Endodermal cell (in vitro differentiated cells): ENCODE measurements at regions not wholly inside any gene's neighbourhood (a gene's known extent, or its start where the extent isn't known, plus 50 kb on each side); places are given as distances from the start of the nearest gene placed in this dataset.

ENCODE experiments used
- DNase-seq: peaks from one replicate; pipeline ENCODE4 v3.0.0-alpha.2; 2017
- H3K27ac ChIP-seq: 2 replicates; pipeline ENCODE4 v1.5.1; 2013; ENCODE audit warnings: mild to moderate bottlenecking, low read depth, low read length, moderate library complexity
- H3K27me3 ChIP-seq: 2 replicates; pipeline ENCODE4 v1.6.1; 2013; ENCODE audit warnings: mild to moderate bottlenecking, low read length, moderate library complexity; ENCODE audit not compliant: insufficient read depth, control insufficient read depth, poor library complexity, severe bottlenecking
- H3K36me3 ChIP-seq: 2 replicates; pipeline ENCODE4 v1.7.0; 2013; ENCODE audit warnings: mild to moderate bottlenecking, low read length, moderate library complexity; ENCODE audit not compliant: control insufficient read depth, insufficient read depth
- H3K4me1 ChIP-seq: one replicate; pipeline ENCODE4 v1.7.0; 2013; ENCODE audit warnings: low read length; ENCODE audit not compliant: control insufficient read depth, insufficient read depth
- H3K4me3 ChIP-seq: 2 replicates; pipeline ENCODE4 v1.5.1; 2013; ENCODE audit warnings: mild to moderate bottlenecking, low read length, moderate library complexity
- H3K9ac ChIP-seq: 2 replicates; pipeline ENCODE4 v1.6.1; 2013; ENCODE audit warnings: mild to moderate bottlenecking, low read length, moderate library complexity; ENCODE audit not compliant: poor library complexity, severe bottlenecking; ENCODE audit errors: extremely low read depth
- H3K9me3 ChIP-seq: 2 replicates; pipeline ENCODE4 v1.6.1; 2013; ENCODE audit warnings: mild to moderate bottlenecking, low read length, moderate library complexity; ENCODE audit not compliant: control insufficient read depth
- H3K27ac Mint-ChIP-seq: 2 replicates; pipeline ENCODE4 v1.8.0; 2020; ENCODE audit warnings: mixed read lengths
- H3K27me3 Mint-ChIP-seq: 2 replicates; pipeline ENCODE4 v1.8.0; 2021; ENCODE audit warnings: mild to moderate bottlenecking, mixed read lengths; ENCODE audit not compliant: insufficient read depth
- H3K36me3 Mint-ChIP-seq: 2 replicates; pipeline ENCODE4 v1.8.0; 2020; ENCODE audit warnings: low read depth, mixed read lengths
- H3K4me1 Mint-ChIP-seq: 2 replicates; pipeline ENCODE4 v1.8.0; 2020; ENCODE audit warnings: mixed read lengths
- H3K4me3 Mint-ChIP-seq: 2 replicates; pipeline ENCODE4 v1.8.0; 2020; ENCODE audit warnings: mild to moderate bottlenecking, moderate library complexity, mixed read lengths
- H3K9me3 Mint-ChIP-seq: 2 replicates; pipeline ENCODE4 v1.8.0; 2020; ENCODE audit warnings: mild to moderate bottlenecking, mixed read lengths
- WGBS, 2 experiments: methylation state at CpG; one replicate each; pipeline versions ENCODE4 v1.1.5 to v1.1.7; 2013; ENCODE audit warnings: missing lambda C conversion rate in 2 of 2, mixed read lengths in 1 of 2; ENCODE audit not compliant: insufficient coverage in 1 of 2, insufficient read length in 1 of 2; 5-methylcytosine and 5-hydroxymethylcytosine counted together
- TF ChIP-seq, protein P1 (sequence below): fragments of 200-600 bp; sonication (generic); conservative IDR thresholded peaks from 2 replicates; pipeline ENCODE4 v1.5.0; 2021; ENCODE audit warnings: antibody characterized with exemption, mild to moderate bottlenecking

DNA sequence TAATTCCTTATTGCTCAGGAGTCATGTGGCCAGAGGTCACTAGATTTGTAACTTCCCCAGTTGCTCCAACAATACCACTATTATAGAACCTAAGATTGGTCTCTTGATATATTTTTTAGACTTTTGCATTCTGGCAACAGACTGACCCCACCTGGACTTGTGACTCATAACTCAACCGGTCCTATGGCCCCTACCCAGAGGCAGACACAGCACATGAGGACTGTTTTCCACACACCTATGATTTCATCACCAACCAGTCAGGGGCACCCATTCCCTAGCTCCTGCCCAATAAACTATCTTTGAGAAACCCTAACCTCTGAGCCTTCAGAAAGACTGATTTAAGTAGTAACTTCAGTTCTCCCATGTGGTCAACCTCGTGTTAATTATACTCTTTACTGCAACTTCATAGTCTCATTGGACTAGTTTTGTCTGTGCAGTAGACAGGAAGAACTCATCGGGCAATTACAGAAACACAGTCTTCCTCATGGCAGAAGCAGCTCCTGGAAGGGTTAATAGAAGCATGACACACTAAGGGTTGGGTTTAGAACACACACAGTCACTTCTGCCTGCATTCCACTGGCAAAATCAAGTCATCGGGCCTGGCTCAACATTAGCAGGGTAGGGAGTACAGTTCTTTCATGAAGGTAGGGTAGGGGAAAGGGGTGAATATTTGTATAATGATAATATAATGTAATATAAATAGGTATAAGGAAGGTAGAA, 251.8 kb downstream of the UQCRFS1 start:
- TF ChIP-seq, protein P1, sequence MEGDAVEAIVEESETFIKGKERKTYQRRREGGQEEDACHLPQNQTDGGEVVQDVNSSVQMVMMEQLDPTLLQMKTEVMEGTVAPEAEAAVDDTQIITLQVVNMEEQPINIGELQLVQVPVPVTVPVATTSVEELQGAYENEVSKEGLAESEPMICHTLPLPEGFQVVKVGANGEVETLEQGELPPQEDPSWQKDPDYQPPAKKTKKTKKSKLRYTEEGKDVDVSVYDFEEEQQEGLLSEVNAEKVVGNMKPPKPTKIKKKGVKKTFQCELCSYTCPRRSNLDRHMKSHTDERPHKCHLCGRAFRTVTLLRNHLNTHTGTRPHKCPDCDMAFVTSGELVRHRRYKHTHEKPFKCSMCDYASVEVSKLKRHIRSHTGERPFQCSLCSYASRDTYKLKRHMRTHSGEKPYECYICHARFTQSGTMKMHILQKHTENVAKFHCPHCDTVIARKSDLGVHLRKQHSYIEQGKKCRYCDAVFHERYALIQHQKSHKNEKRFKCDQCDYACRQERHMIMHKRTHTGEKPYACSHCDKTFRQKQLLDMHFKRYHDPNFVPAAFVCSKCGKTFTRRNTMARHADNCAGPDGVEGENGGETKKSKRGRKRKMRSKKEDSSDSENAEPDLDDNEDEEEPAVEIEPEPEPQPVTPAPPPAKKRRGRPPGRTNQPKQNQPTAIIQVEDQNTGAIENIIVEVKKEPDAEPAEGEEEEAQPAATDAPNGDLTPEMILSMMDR: no peak
- no peaks in the 10 kb centered on the region for H3K27me3 ChIP-seq
- no peak overlapping the region for H3K9ac ChIP-seq
- Mint-ChIP-seq H3K27me3 (peaks cover 3% of the 10 kb centered on the region), H3K4me3 (no peak overlapping the region), H3K27ac (no peak overlapping the region), H3K9me3 (peaks cover 9% of the 10 kb centered on the region), H3K36me3 (no peaks in the 10 kb centered on the region), H3K4me1 (no peaks in the 10 kb centered on the region)
- no peak overlapping the region for H3K27ac ChIP-seq
- DNase-seq: peak; percentile 7
- no peaks in the 10 kb centered on the region for H3K4me1 ChIP-seq
- peaks cover 12% of the 10 kb centered on the region for H3K9me3 ChIP-seq
- no peaks in the 10 kb centered on the region for H3K36me3 ChIP-seq
- no peak overlapping the region for H3K4me3 ChIP-seq
- 87 to 93% methylated on average over 3 to 4 of the region's 4 CpGs for WGBS, 2 experiments

DNA sequence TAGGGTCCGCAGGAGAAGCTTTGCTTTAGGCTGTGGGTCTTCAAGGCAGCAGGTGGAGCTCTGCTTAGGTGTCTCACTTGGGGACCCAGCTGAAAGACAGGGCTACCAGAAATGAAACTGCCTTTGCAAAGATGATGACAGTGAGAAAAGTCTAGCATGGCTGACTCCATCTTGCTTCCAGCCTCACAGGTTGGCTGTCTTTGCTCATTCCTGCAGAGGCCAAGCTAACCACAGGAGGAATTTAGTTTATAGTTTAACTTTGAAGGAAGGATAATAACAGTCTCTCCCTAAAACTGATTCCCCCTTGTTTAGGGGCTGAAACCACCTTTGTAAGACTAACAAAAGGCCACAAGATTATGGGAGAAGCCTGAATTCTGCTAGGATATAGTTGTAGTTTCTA, 252.4 kb downstream of the UQCRFS1 start:
- H3K27ac ChIP-seq: no peak overlapping the region
- H3K27ac Mint-ChIP-seq: no peak overlapping the region
- 95% methylated on average over 1 of the region's 1 CpG; no CpG with 5 or more reads in 1 of the 2 experiments for WGBS, 2 experiments

DNA sequence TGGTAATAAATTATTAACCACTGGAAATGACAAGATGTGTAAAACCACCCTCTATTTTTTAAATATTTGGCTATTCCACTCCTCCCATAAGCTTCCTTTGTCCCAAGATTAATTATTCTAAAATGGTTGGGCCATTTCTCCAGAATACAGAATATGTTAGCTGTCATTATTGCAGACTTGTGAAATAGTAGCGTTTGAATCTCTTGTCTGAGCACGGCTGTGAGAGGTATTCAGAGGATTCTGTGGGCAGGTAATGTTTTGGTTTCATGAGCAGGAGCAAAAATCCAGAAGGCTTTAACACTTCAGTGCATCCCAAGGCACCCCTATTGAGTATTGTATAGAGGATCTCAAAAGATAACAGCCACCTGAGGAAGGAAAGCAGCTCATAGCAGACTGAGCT, 256.0 kb downstream of the UQCRFS1 start:
- TF ChIP-seq, protein P1: no peak
- H3K36me3 Mint-ChIP-seq: no peaks in the 10 kb centered on the region
- no peaks in the 10 kb centered on the region for H3K4me1 Mint-ChIP-seq
- no peaks in the 10 kb centered on the region for H3K4me1 ChIP-seq
- no peak overlapping the region for H3K4me3 ChIP-seq
- 91% methylated on average over 2 of the region's 2 CpGs; no CpG with 5 or more reads in 1 of the 2 experiments for WGBS, 2 experiments
- no peak overlapping the region for H3K9ac ChIP-seq
- no peaks in the 10 kb centered on the region for H3K27me3 ChIP-seq
- DNase-seq: no peak
- H3K9me3 Mint-ChIP-seq: peaks cover 9% of the 10 kb centered on the region
- H3K36me3 ChIP-seq: no peaks in the 10 kb centered on the region
- H3K9me3 ChIP-seq: peaks cover 12% of the 10 kb centered on the region
- H3K4me3 Mint-ChIP-seq: no peak overlapping the region
- no peak overlapping the region for H3K27ac ChIP-seq
- peaks cover 2% of the 10 kb centered on the region for H3K27me3 Mint-ChIP-seq
- H3K27ac Mint-ChIP-seq: no peak overlapping the region

More for the DNA sequence above, 252.4 kb downstream of the UQCRFS1 start:
- peak; percentile 16 for DNase-seq
- H3K36me3 Mint-ChIP-seq: no peaks in the 10 kb centered on the region
- TF ChIP-seq, protein P1: no peak
- H3K4me1 ChIP-seq: no peaks in the 10 kb centered on the region
- H3K4me1 Mint-ChIP-seq: no peaks in the 10 kb centered on the region
- H3K9ac ChIP-seq: no peak overlapping the region
- H3K27me3 Mint-ChIP-seq: peaks cover 2% of the 10 kb centered on the region
- H3K4me3 Mint-ChIP-seq: no peak overlapping the region
- H3K4me3 ChIP-seq: no peak overlapping the region
- peaks cover 9% of the 10 kb centered on the region for H3K9me3 Mint-ChIP-seq
- H3K9me3 ChIP-seq: peaks cover 12% of the 10 kb centered on the region
- no peaks in the 10 kb centered on the region for H3K36me3 ChIP-seq
- no peaks in the 10 kb centered on the region for H3K27me3 ChIP-seq
